ENCODE measurements at regions not wholly inside any gene's neighbourhood (a gene's known extent, or its start where the extent isn't known, plus 50 kb on each side); places are given as distances from the start of the nearest gene placed in this dataset.

DNA sequence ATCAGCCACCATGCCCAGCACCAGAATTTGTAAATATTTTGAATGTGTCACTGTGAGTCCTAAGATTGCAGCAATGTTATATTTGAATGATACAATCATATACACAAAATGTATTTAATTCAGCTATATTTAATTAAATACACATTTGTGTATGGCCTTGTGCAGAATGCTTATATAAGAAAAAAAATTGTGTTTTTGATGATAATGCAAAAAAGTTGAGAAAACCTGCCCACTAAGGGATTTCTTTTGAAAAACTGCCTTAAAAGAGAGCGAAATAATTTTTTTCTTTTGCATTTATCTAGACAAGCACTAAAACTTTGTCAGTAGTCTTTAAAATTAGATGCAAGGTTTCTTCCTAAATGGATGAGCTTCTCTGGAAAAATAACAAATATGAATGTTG lies 68.1 kb upstream of the OTUD4 start:
- TF ChIP-seq, protein P1, sequence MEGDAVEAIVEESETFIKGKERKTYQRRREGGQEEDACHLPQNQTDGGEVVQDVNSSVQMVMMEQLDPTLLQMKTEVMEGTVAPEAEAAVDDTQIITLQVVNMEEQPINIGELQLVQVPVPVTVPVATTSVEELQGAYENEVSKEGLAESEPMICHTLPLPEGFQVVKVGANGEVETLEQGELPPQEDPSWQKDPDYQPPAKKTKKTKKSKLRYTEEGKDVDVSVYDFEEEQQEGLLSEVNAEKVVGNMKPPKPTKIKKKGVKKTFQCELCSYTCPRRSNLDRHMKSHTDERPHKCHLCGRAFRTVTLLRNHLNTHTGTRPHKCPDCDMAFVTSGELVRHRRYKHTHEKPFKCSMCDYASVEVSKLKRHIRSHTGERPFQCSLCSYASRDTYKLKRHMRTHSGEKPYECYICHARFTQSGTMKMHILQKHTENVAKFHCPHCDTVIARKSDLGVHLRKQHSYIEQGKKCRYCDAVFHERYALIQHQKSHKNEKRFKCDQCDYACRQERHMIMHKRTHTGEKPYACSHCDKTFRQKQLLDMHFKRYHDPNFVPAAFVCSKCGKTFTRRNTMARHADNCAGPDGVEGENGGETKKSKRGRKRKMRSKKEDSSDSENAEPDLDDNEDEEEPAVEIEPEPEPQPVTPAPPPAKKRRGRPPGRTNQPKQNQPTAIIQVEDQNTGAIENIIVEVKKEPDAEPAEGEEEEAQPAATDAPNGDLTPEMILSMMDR (IDR thresholded peaks at IDR 0.05), result no peak
- TF ChIP-seq POLR2A (IDR thresholded peaks at IDR 0.05), result no peak
- no peak for TF ChIP-seq POLR2AphosphoS5 (IDR thresholded peaks at IDR 0.05)

Data from stomach (tissue), 4 donors.